ENCODE measurements at regions not wholly inside any gene's neighbourhood (a gene's known extent, or its start where the extent isn't known, plus 50 kb on each side); places are given as distances from the start of the nearest gene placed in this dataset.
A peak's percentile ranks its signal among the peaks of the same experiment; 100 is the strongest.

GRCh38 chr20:56987986-56988385 is 278.5 kb downstream of the BMP7 start:
- H3K9me3 ChIP-seq = peaks cover 10 to 34% of the 10 kb centered on the region in 2 donors
- TF ChIP-seq CTCF (IDR thresholded peaks at IDR 0.05) (no peak), POLR2A (IDR thresholded peaks at IDR 0.05) (no peak), POLR2AphosphoS5 (IDR thresholded peaks at IDR 0.05) (no peak)
- peaks cover 0 to 5% of the 10 kb centered on the region in 2 donors for H3K27me3 ChIP-seq
- DNase-seq (ENCODE audit: low spot score in 2 of 2) = no peak
- no peaks in the 10 kb centered on the region for H3K4me1 ChIP-seq
- H3K36me3 ChIP-seq = no peaks in the 10 kb centered on the region
- intact Hi-C loops (cut with DNase I; ENCODE audit: low total_unique reads) = no loop called here
- H3K27ac ChIP-seq = no peak overlapping the region
- peak overlapping the region in 2 of 3 donors; percentile 11 to 14 for H3K4me3 ChIP-seq

DNA sequence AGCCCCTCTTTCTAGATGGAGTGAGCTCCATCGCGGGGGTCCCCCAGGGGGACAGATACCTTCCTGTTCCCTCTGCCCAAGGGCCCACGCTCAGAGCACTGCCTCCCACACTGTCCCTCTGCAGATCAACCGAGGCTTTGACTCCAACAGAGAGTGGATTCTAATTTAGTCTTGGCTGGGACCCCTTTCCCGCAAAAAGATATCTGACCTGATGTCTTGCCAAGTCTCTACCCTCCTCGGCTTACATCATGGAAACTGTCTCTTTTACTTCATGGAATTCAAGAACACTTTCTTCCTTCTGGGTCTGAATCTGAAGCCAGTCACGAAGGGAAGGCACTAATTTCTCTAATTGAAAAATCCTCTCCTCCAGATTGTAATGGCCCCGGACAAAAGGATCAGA is 278.0 kb downstream of the BMP7 start:
- intact Hi-C loops (cut with DNase I; ENCODE audit: low total_unique reads) = no loop called here
- TF ChIP-seq POLR2A (IDR thresholded peaks at IDR 0.05) (no peak), CTCF (IDR thresholded peaks at IDR 0.05) (no peak), POLR2AphosphoS5 (IDR thresholded peaks at IDR 0.05) (no peak)

GRCh38 chr20:56989516-56989915 is 276.9 kb downstream of the BMP7 start:
- Histone ChIP-seq H3K9me3 (peaks cover 6 to 27% of the 10 kb centered on the region in 2 donors), H3K27me3 (peaks cover 0 to 5% of the 10 kb centered on the region in 2 donors), H3K4me3 (no peak overlapping the region), H3K4me1 (no peaks in the 10 kb centered on the region), H3K27ac (no peak overlapping the region), H3K36me3 (no peaks in the 10 kb centered on the region)
- intact Hi-C loops (cut with DNase I; ENCODE audit: low total_unique reads) = no loop called here
- no peak for DNase-seq (ENCODE audit: low spot score in 2 of 2)
- TF ChIP-seq POLR2AphosphoS5 (IDR thresholded peaks at IDR 0.05) = no peak
- no peak for TF ChIP-seq POLR2A (IDR thresholded peaks at IDR 0.05)
- TF ChIP-seq CTCF (IDR thresholded peaks at IDR 0.05) = no peak

More for the DNA sequence above, 278.0 kb downstream of the BMP7 start:
- Histone ChIP-seq H3K27me3 (peaks cover 0 to 5% of the 10 kb centered on the region in 2 donors), H3K36me3 (no peaks in the 10 kb centered on the region), H3K4me1 (no peaks in the 10 kb centered on the region), H3K9me3 (peaks cover 10 to 34% of the 10 kb centered on the region in 2 donors), H3K27ac (no peak overlapping the region), H3K4me3 (peak overlapping the region in 2 of 3 donors; percentile 11 to 14)
- DNase-seq (ENCODE audit: low spot score in 2 of 2) = no peak

GRCh38 chr20:56993020-56993559 is 273.4 kb downstream of the BMP7 start:
- TF ChIP-seq POLR2A (IDR thresholded peaks at IDR 0.05) (no peak), POLR2AphosphoS5 (IDR thresholded peaks at IDR 0.05) (no peak), CTCF (IDR thresholded peaks at IDR 0.05) (no peak)

GRCh38 chr20:56994006-56994405 is 272.4 kb downstream of the BMP7 start:
- H3K36me3 ChIP-seq = no peaks in the 10 kb centered on the region
- H3K9me3 ChIP-seq = peaks cover 9 to 10% of the 10 kb centered on the region in 2 donors
- H3K27ac ChIP-seq = no peak overlapping the region
- H3K27me3 ChIP-seq = no peaks in the 10 kb centered on the region
- DNase-seq (ENCODE audit: low spot score in 2 of 2) = no peak
- intact Hi-C loops (cut with DNase I; ENCODE audit: low total_unique reads) = no loop called here
- no peak overlapping the region for H3K4me3 ChIP-seq
- no peaks in the 10 kb centered on the region for H3K4me1 ChIP-seq
- TF ChIP-seq POLR2AphosphoS5 (IDR thresholded peaks at IDR 0.05) = no peak
- no peak for TF ChIP-seq POLR2A (IDR thresholded peaks at IDR 0.05)

More at GRCh38 chr20:56993020-56993559, 273.4 kb downstream of the BMP7 start:
- no peak overlapping the region for H3K27ac ChIP-seq
- no peaks in the 10 kb centered on the region for H3K36me3 ChIP-seq
- H3K9me3 ChIP-seq = peaks cover under 1 to 4% of the 10 kb centered on the region in 2 donors
- DNase-seq (ENCODE audit: low spot score in 2 of 2) = no peak
- H3K4me1 ChIP-seq = no peaks in the 10 kb centered on the region
- intact Hi-C loops (cut with DNase I; ENCODE audit: low total_unique reads) = no loop called here
- peaks cover 0 to 5% of the 10 kb centered on the region in 2 donors for H3K27me3 ChIP-seq
- H3K4me3 ChIP-seq = no peak overlapping the region
